ENCODE measurements at regions not wholly inside any gene's neighbourhood (a gene's known extent, or its start where the extent isn't known, plus 50 kb on each side); places are given as distances from the start of the nearest gene placed in this dataset.

GRCh38 chr7:131100357-131101054, 227.2 kb upstream of the MKLN1 start:
- H3K27ac ChIP-seq (ENCODE audit: low read length in 2 of 2): peak overlapping the region in 1 of 2 donors; percentile 57
- peaks cover 79% of the 10 kb centered on the region for H3K4me1 Mint-ChIP-seq
- peak overlapping the region; percentile 62 for H3K4me3 Mint-ChIP-seq
- no peaks in the 10 kb centered on the region for H3K27me3 ChIP-seq (replicated peaks in 1 of 4; ENCODE audit: control extremely low read depth in 1 of 4, control insufficient read depth in 3 of 4, insufficient read depth in 4 of 4, low read length in 3 of 4)
- POLR2A ChIA-PET: no interaction called here
- ATAC-seq (ENCODE audit: low read depth): no peak
- no peak for DNase-seq
- peak overlapping the region; percentile 7 for H3K4me2 ChIP-seq (replicated peaks; ENCODE audit: low read depth, low read length, poor library complexity, severe bottlenecking)
- CTCF ChIA-PET: no interaction called here
- no peak overlapping the region for H2AFZ ChIP-seq (ENCODE audit: insufficient read depth, low read depth, low read length, poor library complexity, severe bottlenecking)
- peaks cover 65% of the 10 kb centered on the region in 2 donors for H3K4me1 ChIP-seq (ENCODE audit: control insufficient read depth in 2 of 2, insufficient read depth in 2 of 2, low read length in 2 of 2)
- 90% methylated on average over 2 of the region's 10 CpGs for WGBS (ENCODE audit: insufficient coverage)
- no peak overlapping the region for H3K4me3 ChIP-seq (ENCODE audit: control extremely low read depth in 1 of 5, extremely low read depth in 1 of 5, insufficient read depth in 1 of 5, low read depth in 2 of 5, low read length in 4 of 5)
- no peak overlapping the region for H3K9ac ChIP-seq (ENCODE audit: low read length)
- H3K36me3 ChIP-seq (replicated peaks in 1 of 2; ENCODE audit: control extremely low read depth in 1 of 2, control insufficient read depth in 1 of 2, extremely low read depth in 1 of 2, insufficient read depth in 2 of 2, low read length in 1 of 2): peaks cover 2 to 35% of the 10 kb centered on the region in 2 experiments
- H4K20me1 ChIP-seq (ENCODE audit: control insufficient read depth, insufficient read depth, low read length, poor library complexity, severe bottlenecking): peaks cover 100% of the 10 kb centered on the region
- peak overlapping the region; percentile 38 for H3K27ac Mint-ChIP-seq
- TF ChIP-seq EZH2 (IDR thresholded peaks at IDR 0.05; ENCODE audit: borderline replicate concordance, insufficient read depth, low read depth, low read length, poor library complexity, severe bottlenecking): no peak
- TF ChIP-seq, protein P1, sequence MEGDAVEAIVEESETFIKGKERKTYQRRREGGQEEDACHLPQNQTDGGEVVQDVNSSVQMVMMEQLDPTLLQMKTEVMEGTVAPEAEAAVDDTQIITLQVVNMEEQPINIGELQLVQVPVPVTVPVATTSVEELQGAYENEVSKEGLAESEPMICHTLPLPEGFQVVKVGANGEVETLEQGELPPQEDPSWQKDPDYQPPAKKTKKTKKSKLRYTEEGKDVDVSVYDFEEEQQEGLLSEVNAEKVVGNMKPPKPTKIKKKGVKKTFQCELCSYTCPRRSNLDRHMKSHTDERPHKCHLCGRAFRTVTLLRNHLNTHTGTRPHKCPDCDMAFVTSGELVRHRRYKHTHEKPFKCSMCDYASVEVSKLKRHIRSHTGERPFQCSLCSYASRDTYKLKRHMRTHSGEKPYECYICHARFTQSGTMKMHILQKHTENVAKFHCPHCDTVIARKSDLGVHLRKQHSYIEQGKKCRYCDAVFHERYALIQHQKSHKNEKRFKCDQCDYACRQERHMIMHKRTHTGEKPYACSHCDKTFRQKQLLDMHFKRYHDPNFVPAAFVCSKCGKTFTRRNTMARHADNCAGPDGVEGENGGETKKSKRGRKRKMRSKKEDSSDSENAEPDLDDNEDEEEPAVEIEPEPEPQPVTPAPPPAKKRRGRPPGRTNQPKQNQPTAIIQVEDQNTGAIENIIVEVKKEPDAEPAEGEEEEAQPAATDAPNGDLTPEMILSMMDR (IDR thresholded peaks at IDR 0.05): no peak
- H3K9me3 Mint-ChIP-seq (ENCODE audit: insufficient read depth): no peaks in the 10 kb centered on the region
- intact Hi-C loops (cut with micrococcal nuclease): loop anchor here (5.0 kb wide), 1 partner anchor 33 kb away; no protein-coding TSS in a partner anchor
- H3K27me3 Mint-ChIP-seq: no peaks in the 10 kb centered on the region
- H3K9me3 ChIP-seq (ENCODE audit: control extremely low read depth in 1 of 3, control insufficient read depth in 2 of 3, insufficient read depth in 1 of 3, low read length in 2 of 3): no peaks in the 10 kb centered on the region
- H3K79me2 ChIP-seq (ENCODE audit: control insufficient read depth, insufficient read depth, low read length): peaks cover 100% of the 10 kb centered on the region

- ChIA-PET POLR2A (interaction anchor here (1.4 kb wide), 1 partner anchor 20 kb away, joined by 4 read pairs; no protein-coding TSS in a partner anchor), CTCF (interaction anchor here (1.5 to 3.2 kb wide), 2 partner anchors 122 to 207 kb away, joined by 5 to 11 read pairs; no protein-coding TSS in a partner anchor)
- peak overlapping the region in 1 of 2 donors; percentile 91 for H3K27ac ChIP-seq (ENCODE audit: low read length in 2 of 2)
- peaks cover 0 to 29% of the 10 kb centered on the region in 2 experiments for H3K36me3 ChIP-seq (replicated peaks in 1 of 2; ENCODE audit: control extremely low read depth in 1 of 2, control insufficient read depth in 1 of 2, extremely low read depth in 1 of 2, insufficient read depth in 2 of 2, low read length in 1 of 2)
- TF ChIP-seq, protein P1 (IDR thresholded peaks at IDR 0.05): no peak
- no peak for TF ChIP-seq EZH2 (IDR thresholded peaks at IDR 0.05; ENCODE audit: borderline replicate concordance, insufficient read depth, low read depth, low read length, poor library complexity, severe bottlenecking)
- H3K4me2 ChIP-seq (replicated peaks; ENCODE audit: low read depth, low read length, poor library complexity, severe bottlenecking): peak overlapping the region; percentile 87
- Mint-ChIP-seq H3K27me3 (no peaks in the 10 kb centered on the region), H3K9me3 (ENCODE audit: insufficient read depth) (no peaks in the 10 kb centered on the region), H3K4me3 (peak overlapping the region; percentile 92), H3K27ac (peak overlapping the region; percentile 89), H3K4me1 (peaks cover 62% of the 10 kb centered on the region)
- no peaks in the 10 kb centered on the region for H3K27me3 ChIP-seq (replicated peaks in 1 of 4; ENCODE audit: control extremely low read depth in 1 of 4, control insufficient read depth in 3 of 4, insufficient read depth in 4 of 4, low read length in 3 of 4)
- peak overlapping the region; percentile 64 for H3K9ac ChIP-seq (ENCODE audit: low read length)
- no peaks in the 10 kb centered on the region for H3K9me3 ChIP-seq (ENCODE audit: control extremely low read depth in 1 of 3, control insufficient read depth in 2 of 3, insufficient read depth in 1 of 3, low read length in 2 of 3)
- H3K79me2 ChIP-seq (ENCODE audit: control insufficient read depth, insufficient read depth, low read length): peaks cover 94% of the 10 kb centered on the region
- no peak overlapping the region for H3K4me3 ChIP-seq (ENCODE audit: control extremely low read depth in 1 of 5, extremely low read depth in 1 of 5, insufficient read depth in 1 of 5, low read depth in 2 of 5, low read length in 4 of 5)
- H2AFZ ChIP-seq (ENCODE audit: insufficient read depth, low read depth, low read length, poor library complexity, severe bottlenecking): no peak overlapping the region
- peaks cover 82% of the 10 kb centered on the region for H4K20me1 ChIP-seq (ENCODE audit: control insufficient read depth, insufficient read depth, low read length, poor library complexity, severe bottlenecking)
- ATAC-seq (ENCODE audit: low read depth) (no peak), DNase-seq (peak; percentile 20)
- H3K4me1 ChIP-seq (ENCODE audit: control insufficient read depth in 2 of 2, insufficient read depth in 2 of 2, low read length in 2 of 2): peaks cover 57 to 61% of the 10 kb centered on the region in 2 donors
- WGBS (ENCODE audit: insufficient coverage): 100% methylated on average over 1 of the region's 4 CpGs
- intact Hi-C loops (cut with micrococcal nuclease): loop anchor here (2.0 to 5.0 kb wide), 2 partner anchors 37 to 191 kb away; no protein-coding TSS in a partner anchor
Observed at GRCh38 chr7:131103997-131104396, 223.7 kb upstream of the MKLN1 start.

Measured in B cell (primary cell).